ENCODE measurements at regions not wholly inside any gene's neighbourhood (a gene's known extent, or its start where the extent isn't known, plus 50 kb on each side); places are given as distances from the start of the nearest gene placed in this dataset.
"Not testable (repeated sequence)": the region's sequence is repeated elsewhere in the genome, so short reads cannot be mapped to it uniquely, and the experiment has no call there.

GRCh38 chr2:166651080-166651675 lies 157.1 kb upstream of the SCN7A start:
- intact Hi-C loops (cut with micrococcal nuclease), result no loop called here
- no peaks in the 10 kb centered on the region for H3K4me1 Mint-ChIP-seq (ENCODE audit: low read depth)

GRCh38 chr2:166647935-166648334 lies 153.9 kb upstream of the SCN7A start:
- Mint-ChIP-seq H3K9me3 (peaks cover 15% of the 10 kb centered on the region), H3K4me1 (ENCODE audit: low read depth) (no peaks in the 10 kb centered on the region), H3K36me3 (ENCODE audit: low read depth) (no peaks in the 10 kb centered on the region), H3K4me3 (no peak overlapping the region), H3K27me3 (no peaks in the 10 kb centered on the region), H3K27ac (no peak overlapping the region)
- intact Hi-C loops (cut with micrococcal nuclease), result no loop called here

More at GRCh38 chr2:166651080-166651675, 157.1 kb upstream of the SCN7A start:
- no peaks in the 10 kb centered on the region for H3K36me3 Mint-ChIP-seq (ENCODE audit: low read depth)
- no peaks in the 10 kb centered on the region for H3K27me3 Mint-ChIP-seq
- peaks cover 6% of the 10 kb centered on the region for H3K9me3 Mint-ChIP-seq
- H3K4me3 Mint-ChIP-seq, result no peak overlapping the region
- H3K27ac Mint-ChIP-seq, result no peak overlapping the region

DNA sequence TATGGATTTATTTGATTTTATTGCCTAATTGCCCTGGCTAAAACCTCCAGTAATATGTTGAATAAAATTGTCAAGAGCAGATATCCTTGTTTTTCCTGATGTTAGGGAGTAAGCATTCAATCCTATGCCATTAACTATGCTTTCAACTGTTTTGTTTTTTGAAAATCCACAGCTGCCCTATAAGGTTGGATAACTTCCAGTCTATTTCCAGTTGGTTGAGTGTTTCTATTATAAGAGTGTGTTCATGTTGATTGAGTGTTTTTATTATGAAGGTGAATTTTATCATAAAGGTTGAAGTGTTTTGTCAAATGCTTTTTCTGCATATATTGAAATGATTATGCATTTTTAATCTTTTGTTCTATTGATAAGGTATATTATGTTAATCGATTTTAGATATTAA lies 149.9 kb upstream of the SCN7A start:
- H3K4me1 Mint-ChIP-seq (ENCODE audit: low read depth), result no peaks in the 10 kb centered on the region
- no peaks in the 10 kb centered on the region for H3K27me3 Mint-ChIP-seq
- no peak overlapping the region for H3K27ac Mint-ChIP-seq
- no peak overlapping the region for H3K4me3 Mint-ChIP-seq
- H3K36me3 Mint-ChIP-seq (ENCODE audit: low read depth), result no peaks in the 10 kb centered on the region
- intact Hi-C loops (cut with micrococcal nuclease), result no loop called here
- peaks cover 15% of the 10 kb centered on the region for H3K9me3 Mint-ChIP-seq

DNA sequence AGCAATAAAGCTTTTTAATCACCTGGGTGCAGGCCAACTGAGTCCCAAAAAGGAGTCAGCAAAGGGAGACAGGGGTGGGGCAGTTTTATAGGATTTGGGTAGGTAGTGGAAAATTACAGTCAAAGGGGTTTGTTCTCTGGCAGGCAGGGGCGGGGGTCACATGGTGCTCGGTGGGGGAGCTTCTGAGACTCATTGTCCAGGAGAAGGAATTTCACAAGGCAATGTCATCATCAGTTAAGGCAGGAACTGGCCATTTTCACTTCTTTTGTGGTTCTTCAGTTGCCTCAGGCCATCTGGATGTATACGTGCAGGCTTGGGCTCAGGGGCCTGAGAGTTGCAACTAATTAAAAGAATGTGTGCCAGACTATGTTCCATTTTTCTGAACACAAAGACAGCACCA lies 147.5 kb upstream of the SCN7A start:
- H3K36me3 Mint-ChIP-seq (ENCODE audit: low read depth); H3K27ac Mint-ChIP-seq; H3K4me3 Mint-ChIP-seq; H3K27me3 Mint-ChIP-seq; H3K4me1 Mint-ChIP-seq (ENCODE audit: low read depth); intact Hi-C loops (cut with micrococcal nuclease): not testable (repeated sequence)
- peaks cover 25% of the 10 kb centered on the region for H3K9me3 Mint-ChIP-seq

- intact Hi-C loops (cut with micrococcal nuclease), result no loop called here
- H3K4me3 Mint-ChIP-seq, result no peak overlapping the region
Measured at GRCh38 chr2:166637051-166637450, 143.0 kb upstream of the SCN7A start.

DNA sequence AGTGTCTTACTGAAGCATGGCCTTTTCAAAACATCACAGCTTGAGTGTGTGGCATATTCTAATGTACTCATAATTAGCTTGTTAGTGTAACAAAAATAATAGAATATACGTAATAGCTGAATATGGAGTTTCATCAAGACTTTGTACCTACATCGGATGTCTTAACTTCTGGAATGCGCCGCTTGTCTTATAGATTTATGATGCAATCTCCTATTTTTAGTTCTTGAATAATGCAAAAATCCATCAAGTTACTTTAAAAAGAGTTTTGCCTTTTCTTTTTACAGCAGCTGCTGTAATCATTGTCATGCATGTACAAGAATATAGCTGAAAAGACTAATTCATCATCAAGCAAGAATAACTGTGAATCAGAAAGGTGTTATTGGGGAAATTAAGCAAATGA lies 140.7 kb upstream of the SCN7A start:
- no peaks in the 10 kb centered on the region for H3K4me1 Mint-ChIP-seq (ENCODE audit: low read depth)
- intact Hi-C loops (cut with micrococcal nuclease), result no loop called here
- H3K9me3 Mint-ChIP-seq, result peaks cover 41% of the 10 kb centered on the region
- H3K4me3 Mint-ChIP-seq, result no peak overlapping the region
- H3K36me3 Mint-ChIP-seq (ENCODE audit: low read depth), result no peaks in the 10 kb centered on the region
- H3K27ac Mint-ChIP-seq, result no peak overlapping the region
- H3K27me3 Mint-ChIP-seq, result no peaks in the 10 kb centered on the region

More at GRCh38 chr2:166637051-166637450, 143.0 kb upstream of the SCN7A start:
- Mint-ChIP-seq H3K36me3 (ENCODE audit: low read depth) (no peaks in the 10 kb centered on the region), H3K9me3 (peaks cover 18% of the 10 kb centered on the region), H3K27ac (no peak overlapping the region), H3K27me3 (no peaks in the 10 kb centered on the region), H3K4me1 (ENCODE audit: low read depth) (no peaks in the 10 kb centered on the region)

GRCh38 chr2:166632616-166633015 lies 138.6 kb upstream of the SCN7A start:
- Mint-ChIP-seq H3K27ac (no peak overlapping the region), H3K4me1 (ENCODE audit: low read depth) (no peaks in the 10 kb centered on the region)

GRCh38 chr2:166628478-166629136 lies 134.6 kb upstream of the SCN7A start:
- intact Hi-C loops (cut with micrococcal nuclease), result no loop called here
- H3K9me3 Mint-ChIP-seq, result peaks cover 42% of the 10 kb centered on the region
- no peaks in the 10 kb centered on the region for H3K4me1 Mint-ChIP-seq (ENCODE audit: low read depth)
- no peaks in the 10 kb centered on the region for H3K36me3 Mint-ChIP-seq (ENCODE audit: low read depth)
- H3K4me3 Mint-ChIP-seq, result no peak overlapping the region
- no peak overlapping the region for H3K27ac Mint-ChIP-seq
- H3K27me3 Mint-ChIP-seq, result no peaks in the 10 kb centered on the region

More at GRCh38 chr2:166632616-166633015, 138.6 kb upstream of the SCN7A start:
- intact Hi-C loops (cut with micrococcal nuclease), result no loop called here
- no peaks in the 10 kb centered on the region for H3K27me3 Mint-ChIP-seq
- H3K9me3 Mint-ChIP-seq, result peaks cover 30% of the 10 kb centered on the region
- no peak overlapping the region for H3K4me3 Mint-ChIP-seq
- H3K36me3 Mint-ChIP-seq (ENCODE audit: low read depth), result no peaks in the 10 kb centered on the region

- Mint-ChIP-seq H3K4me3 (no peak overlapping the region), H3K27ac (no peak overlapping the region)
Measured at GRCh38 chr2:166627893-166628292, 133.8 kb upstream of the SCN7A start.

DNA sequence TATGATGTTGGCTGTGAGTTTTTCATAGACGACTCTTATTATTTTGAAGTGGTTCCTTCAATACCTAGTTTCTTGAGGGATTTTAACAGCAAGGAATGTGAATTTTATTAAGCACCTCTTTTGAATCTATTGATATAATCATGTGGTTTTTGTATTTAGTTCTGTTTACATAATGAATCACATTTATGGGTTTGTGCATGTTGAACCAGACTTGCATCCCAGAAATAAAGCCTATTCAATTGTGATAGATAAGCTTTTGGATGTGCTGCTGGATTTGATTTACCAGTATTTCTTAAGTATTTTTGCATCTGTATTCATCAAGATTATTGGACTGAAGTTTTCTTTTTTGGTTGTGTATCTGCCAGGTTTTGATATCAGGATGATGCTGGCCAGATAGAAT lies 131.6 kb upstream of the SCN7A start:
- Mint-ChIP-seq H3K4me3 (no peak overlapping the region), H3K27me3 (no peaks in the 10 kb centered on the region), H3K27ac (no peak overlapping the region), H3K9me3 (peaks cover 28% of the 10 kb centered on the region), H3K36me3 (ENCODE audit: low read depth) (no peaks in the 10 kb centered on the region), H3K4me1 (ENCODE audit: low read depth) (no peaks in the 10 kb centered on the region)
- intact Hi-C loops (cut with micrococcal nuclease), result no loop called here

More at GRCh38 chr2:166627893-166628292, 133.8 kb upstream of the SCN7A start:
- Mint-ChIP-seq H3K9me3 (peaks cover 48% of the 10 kb centered on the region), H3K36me3 (ENCODE audit: low read depth) (no peaks in the 10 kb centered on the region), H3K4me1 (ENCODE audit: low read depth) (no peaks in the 10 kb centered on the region), H3K27me3 (no peaks in the 10 kb centered on the region)
- intact Hi-C loops (cut with micrococcal nuclease), result no loop called here

DNA sequence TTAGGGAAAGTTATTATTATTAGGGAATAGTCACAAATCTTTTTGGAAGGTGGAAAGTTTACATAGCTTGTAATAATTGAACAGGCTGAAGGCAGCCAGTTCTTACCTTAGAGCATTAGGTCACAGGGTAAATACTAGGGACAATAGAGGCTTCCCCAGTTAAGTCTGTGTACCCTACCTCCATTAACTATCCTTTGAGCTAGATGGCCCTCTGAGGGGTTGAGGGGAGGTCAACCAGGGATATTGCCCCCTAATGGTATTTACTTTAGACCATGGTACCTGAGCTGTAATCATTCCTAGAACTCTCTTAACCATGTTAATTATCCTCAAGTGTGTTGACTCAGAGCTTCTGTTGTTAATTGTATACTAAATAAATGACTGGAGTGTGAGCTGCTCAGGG lies 120.5 kb upstream of the SCN7A start:
- intact Hi-C loops (cut with micrococcal nuclease), result no loop called here
- Mint-ChIP-seq H3K9me3 (peaks cover 15% of the 10 kb centered on the region), H3K36me3 (ENCODE audit: low read depth) (no peaks in the 10 kb centered on the region), H3K4me3 (no peak overlapping the region), H3K27me3 (peaks cover 9% of the 10 kb centered on the region), H3K4me1 (ENCODE audit: low read depth) (peaks cover 13% of the 10 kb centered on the region), H3K27ac (no peak overlapping the region)

DNA sequence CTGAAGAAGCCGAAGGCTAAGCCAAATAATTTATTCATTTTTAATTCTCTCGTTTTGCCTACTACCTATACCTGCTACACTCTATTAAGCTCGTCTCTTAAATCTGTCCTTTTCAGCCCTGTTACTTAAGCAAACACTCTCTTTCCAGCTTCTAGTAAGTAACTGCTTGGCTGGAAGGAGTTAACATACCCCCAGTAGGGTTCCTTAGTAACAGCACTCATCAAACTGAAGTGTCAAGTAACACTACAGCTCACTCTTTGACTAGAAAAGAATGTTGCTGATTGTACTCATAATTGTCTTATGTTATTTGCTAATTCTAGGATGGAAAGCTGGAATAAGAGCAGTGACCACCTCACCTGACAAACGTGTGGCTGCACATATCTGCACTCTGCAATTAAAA lies 120.0 kb upstream of the SCN7A start:
- intact Hi-C loops (cut with micrococcal nuclease), result no loop called here
- H3K4me3 Mint-ChIP-seq, result no peak overlapping the region
- peaks cover 10% of the 10 kb centered on the region for H3K9me3 Mint-ChIP-seq
- H3K4me1 Mint-ChIP-seq (ENCODE audit: low read depth), result peaks cover 13% of the 10 kb centered on the region
- H3K36me3 Mint-ChIP-seq (ENCODE audit: low read depth), result no peaks in the 10 kb centered on the region
- H3K27ac Mint-ChIP-seq, result no peak overlapping the region
- peaks cover 9% of the 10 kb centered on the region for H3K27me3 Mint-ChIP-seq

DNA sequence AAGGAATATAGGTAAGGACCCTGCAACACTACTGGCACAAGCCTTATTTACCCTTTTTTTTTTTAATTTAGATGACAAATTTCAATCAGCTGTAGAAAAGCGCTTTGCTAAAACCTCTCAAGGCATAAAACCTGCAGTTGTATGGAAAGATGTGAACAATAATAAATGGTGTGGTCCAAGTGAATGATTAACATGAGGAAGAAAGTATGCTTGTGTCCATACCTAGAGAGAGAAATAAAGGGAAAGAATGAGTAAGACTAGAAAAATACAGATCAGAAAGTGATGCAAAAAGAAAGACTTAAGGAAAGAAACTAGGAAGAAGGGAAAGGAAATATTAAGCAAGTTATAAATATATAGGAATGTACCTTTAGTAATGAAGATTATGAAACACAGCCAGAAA lies 119.2 kb upstream of the SCN7A start:
- no peak overlapping the region for H3K27ac Mint-ChIP-seq
- H3K4me1 Mint-ChIP-seq (ENCODE audit: low read depth), result peaks cover 13% of the 10 kb centered on the region
- H3K36me3 Mint-ChIP-seq (ENCODE audit: low read depth), result no peaks in the 10 kb centered on the region
- peaks cover 9% of the 10 kb centered on the region for H3K9me3 Mint-ChIP-seq
- H3K27me3 Mint-ChIP-seq, result peaks cover 9% of the 10 kb centered on the region
- H3K4me3 Mint-ChIP-seq, result no peak overlapping the region
- intact Hi-C loops (cut with micrococcal nuclease), result no loop called here

GRCh38 chr2:166612214-166612613 lies 118.2 kb upstream of the SCN7A start:
- intact Hi-C loops (cut with micrococcal nuclease), result no loop called here
- Mint-ChIP-seq H3K4me3 (no peak overlapping the region), H3K9me3 (peaks cover 2% of the 10 kb centered on the region), H3K4me1 (ENCODE audit: low read depth) (peaks cover 13% of the 10 kb centered on the region), H3K27ac (no peak overlapping the region), H3K36me3 (ENCODE audit: low read depth) (no peaks in the 10 kb centered on the region), H3K27me3 (peaks cover 9% of the 10 kb centered on the region)

GRCh38 chr2:166610913-166611305 lies 116.9 kb upstream of the SCN7A start:
- H3K4me1 Mint-ChIP-seq (ENCODE audit: low read depth), result peaks cover 13% of the 10 kb centered on the region
- no peaks in the 10 kb centered on the region for H3K9me3 Mint-ChIP-seq
- peaks cover 9% of the 10 kb centered on the region for H3K27me3 Mint-ChIP-seq
- intact Hi-C loops (cut with micrococcal nuclease), result no loop called here
- H3K27ac Mint-ChIP-seq, result no peak overlapping the region
- peak overlapping the region; percentile 39 for H3K4me3 Mint-ChIP-seq
- H3K36me3 Mint-ChIP-seq (ENCODE audit: low read depth), result no peaks in the 10 kb centered on the region
